IMR-90 (cell line): ENCODE measurements at regions not wholly inside any gene's neighbourhood (a gene's known extent, or its start where the extent isn't known, plus 50 kb on each side); places are given as distances from the start of the nearest gene placed in this dataset.

Experiments used
- ATAC-seq: fragments of 200-7000 bp; cut with Tn5 transposase; 2 replicates; pipeline ENCODE4 v1.9.1; 2020; ENCODE audit warnings: low read depth, mild to moderate bottlenecking, moderate library complexity
- BruUV-seq: library from RNA; stranded (reverse); fragments of 400-500 nt; replicated peaks from 2 replicates; lab custom pipeline; 2021; lab: Mats Ljungman, UMichigan
- CTCF ChIA-PET: fragments of 300-600 bp; formaldehyde crosslinking; extraction: SDS; loops from one replicate; lab custom pipeline; 2021; ENCODE audit warnings: antibody characterized with exemption; lab: Yijun Ruan, JAX
- POLR2A ChIA-PET: fragments of 300-600 bp; sonication (Branson Sonifier 250); formaldehyde crosslinking; loops from one replicate; lab custom pipeline; 2022; ENCODE audit warnings: antibody characterized with exemption; ENCODE audit not compliant: unreplicated experiment; lab: Charles Lee
- DNase-seq: peaks from one replicate; pipeline ENCODE4 v3.0.0; 2013
- H2AFZ ChIP-seq: replicated peaks from 2 replicates; pipeline ENCODE3; 2013; ENCODE audit warnings: low read length, mild to moderate bottlenecking; ENCODE audit not compliant: poor library complexity
- H2AK5ac ChIP-seq: 2 replicates; pipeline ENCODE4 v1.6.1; 2013; ENCODE audit warnings: low read depth, low read length, inconsistent platforms
- H2AK9ac ChIP-seq: replicated peaks from 2 replicates; pipeline ENCODE3; 2013; ENCODE audit warnings: mild to moderate bottlenecking, low read depth, low read length, moderate library complexity; ENCODE audit not compliant: poor library complexity
- H2BK120ac ChIP-seq: 2 replicates; pipeline ENCODE4 v1.6.1; 2013; ENCODE audit warnings: low read depth, low read length, inconsistent platforms
- H2BK15ac ChIP-seq: 3 replicates; pipeline ENCODE4 v1.6.1; 2013; ENCODE audit warnings: low read depth, low read length, inconsistent platforms
- H2BK20ac ChIP-seq: 2 replicates; pipeline ENCODE4 v1.6.1; 2013; ENCODE audit warnings: low read depth, mild to moderate bottlenecking, inconsistent platforms, low read length, moderate library complexity
- H2BK5ac ChIP-seq: 2 replicates; pipeline ENCODE4 v1.6.1; 2013; ENCODE audit warnings: mild to moderate bottlenecking, low read depth, low read length, inconsistent platforms; ENCODE audit not compliant: poor library complexity, severe bottlenecking
- H3K14ac ChIP-seq: replicated peaks from 2 replicates; pipeline ENCODE4 v1.6.1; 2013; ENCODE audit warnings: low read depth, low read length, inconsistent platforms
- H3K18ac ChIP-seq: 2 replicates; pipeline ENCODE4 v1.6.1; 2013; ENCODE audit warnings: low read depth, low read length, control low read depth
- H3K23ac ChIP-seq: 2 replicates; pipeline ENCODE4 v1.6.1; 2013; ENCODE audit warnings: low read depth, low read length, inconsistent platforms
- H3K27ac ChIP-seq: 2 replicates; pipeline ENCODE4 v1.5.1; 2013; ENCODE audit warnings: mild to moderate bottlenecking, control low read depth, low read length; ENCODE audit not compliant: insufficient read depth
- H3K27me3 ChIP-seq: 2 replicates; pipeline ENCODE4 v1.6.1; 2013; ENCODE audit warnings: low read length; ENCODE audit not compliant: control insufficient read depth, insufficient read depth
- H3K36me3 ChIP-seq: 2 replicates; pipeline ENCODE4 v1.6.1; 2013; ENCODE audit warnings: low read length, mixed read lengths; ENCODE audit not compliant: control insufficient read depth, insufficient read depth
- H3K4ac ChIP-seq: 2 replicates; pipeline ENCODE4 v1.6.1; 2013; ENCODE audit warnings: low read depth, low read length, inconsistent platforms
- H3K4me1 ChIP-seq: 2 replicates; pipeline ENCODE4 v1.6.1; 2013; ENCODE audit warnings: low read length, mixed read lengths; ENCODE audit not compliant: control insufficient read depth, insufficient read depth
- H3K4me2 ChIP-seq: 2 replicates; pipeline ENCODE4 v1.6.1; 2013; ENCODE audit warnings: low read depth, mild to moderate bottlenecking, control low read depth, low read length, moderate library complexity
- H3K4me3 ChIP-seq: 2 replicates; pipeline ENCODE4 v1.5.1; 2013; ENCODE audit warnings: low read depth, mild to moderate bottlenecking, control low read depth, low read length, moderate library complexity; ENCODE audit not compliant: insufficient read depth
- H3K56ac ChIP-seq: 2 replicates; pipeline ENCODE4 v1.6.1; 2013; ENCODE audit warnings: low read length, inconsistent platforms; ENCODE audit not compliant: insufficient read depth; ENCODE audit errors: extremely low read depth
- H3K79me1 ChIP-seq, 2 experiments: 2 replicates each; pipeline ENCODE4 v1.6.1; 2013; ENCODE audit warnings: low read length in 2 of 2, inconsistent platforms in 1 of 2, low read depth in 1 of 2
- H3K9ac ChIP-seq: 2 replicates; pipeline ENCODE4 v1.6.1; 2013; ENCODE audit warnings: low read depth, low read length, control low read depth
- H3K9me1 ChIP-seq: 2 replicates; pipeline ENCODE4 v1.6.1; 2013; ENCODE audit warnings: low read length, inconsistent platforms; ENCODE audit not compliant: insufficient read depth
- H3K9me3 ChIP-seq: 2 replicates; pipeline ENCODE4 v1.6.1; 2013; ENCODE audit warnings: low read length; ENCODE audit not compliant: control insufficient read depth, insufficient read depth
- H4K20me1 ChIP-seq: 2 replicates; pipeline ENCODE4 v1.6.1; 2013; ENCODE audit warnings: low read length, inconsistent platforms; ENCODE audit not compliant: insufficient read depth
- H4K5ac ChIP-seq: 2 replicates; pipeline ENCODE4 v1.6.1; 2013; ENCODE audit warnings: mild to moderate bottlenecking, low read depth, low read length, control low read depth
- H4K8ac ChIP-seq, 2 experiments: 2 replicates each; pipeline ENCODE4 v1.6.1; 2013; ENCODE audit warnings: low read depth in 2 of 2, low read length in 2 of 2, control low read depth in 1 of 2, inconsistent platforms in 1 of 2
- H4K91ac ChIP-seq: 2 replicates; pipeline ENCODE4 v1.6.1; 2013; ENCODE audit warnings: low read depth, low read length, inconsistent platforms; ENCODE audit not compliant: insufficient read depth
- CEBPB ChIP-seq: IDR thresholded peaks from 2 replicates; pipeline ENCODE4 v1.6.1; 2012; ENCODE audit warnings: low read depth, low read length, improper control_type of control experiment
- FOS ChIP-seq: fragments of 150-350 bp; IDR thresholded peaks from 2 replicates; pipeline ENCODE4 v1.6.1; 2016; ENCODE audit warnings: low read depth, low read length
- MAZ ChIP-seq: IDR thresholded peaks from 2 replicates; pipeline ENCODE4 v1.6.1; 2012; ENCODE audit warnings: low read depth, mild to moderate bottlenecking, low read length, improper control_type of control experiment, moderate library complexity, borderline replicate concordance
- RFX5 ChIP-seq: IDR thresholded peaks from 2 replicates; pipeline ENCODE4 v1.8.0; 2012; ENCODE audit warnings: low read depth, mild to moderate bottlenecking, low read length, moderate library complexity
- WGBS, 2 experiments: methylation state at CpG; one replicate each; pipeline versions ENCODE4 v1.1.5 to v1.1.7; 2013; ENCODE audit warnings: missing lambda C conversion rate in 2 of 2; ENCODE audit not compliant: insufficient read length in 1 of 2; ENCODE audit errors: extremely low coverage in 2 of 2; 5-methylcytosine and 5-hydroxymethylcytosine counted together
- dilution Hi-C: fragments of 300-500 bp; cut with HindIII; formaldehyde crosslinking; loops from one replicate; pipeline ENCODE4 v1.14.3; 2018; ENCODE audit warnings: low sequenced_read_pairs; ENCODE audit not compliant: unreplicated experiment
- in situ Hi-C: fragments of 300-500 bp; cut with MboI; formaldehyde crosslinking; loops from 3 replicates; pipeline ENCODE4 v1.14.3; 2019; ENCODE audit warnings: low sequenced_read_pairs, inconsistent platforms, mixed read lengths
- intact Hi-C: fragments of 100-400 bp; cut with micrococcal nuclease; formaldehyde crosslinking; loops from 2 replicates; pipeline ENCODE4 v1.10.0; 2022

DNA sequence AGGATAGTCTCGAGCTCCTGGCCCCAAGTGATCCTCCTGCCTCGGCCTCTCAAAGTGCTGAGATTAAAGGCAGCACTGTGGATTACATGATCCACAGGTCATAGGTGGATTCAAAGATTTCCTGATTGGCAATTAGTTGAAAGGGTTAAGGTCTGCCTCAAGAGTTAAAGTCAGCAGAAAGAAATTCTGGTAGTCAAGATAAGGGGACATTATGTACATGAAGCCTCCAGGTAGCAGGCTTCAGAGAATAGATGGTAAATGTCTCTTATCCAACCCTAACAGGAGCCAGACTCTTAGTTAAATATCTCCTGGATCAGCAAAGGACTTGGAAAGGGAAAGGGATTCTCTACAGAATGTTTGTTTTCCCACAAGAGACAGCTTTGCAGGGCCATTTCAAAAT lies 93.7 kb downstream of the SKIDA1 start:
- H3K36me3 ChIP-seq = no peaks in the 10 kb centered on the region
- intact Hi-C loops = no loop called here
- peaks cover 5% of the 10 kb centered on the region for H3K9me3 ChIP-seq
- no TSS peak for BruUV-seq
- no peak overlapping the region for H2AK5ac ChIP-seq
- ChIA-PET POLR2A (no interaction called here), CTCF (no interaction called here)
- H3K9me1 ChIP-seq = no peaks in the 10 kb centered on the region
- no peak overlapping the region for H3K56ac ChIP-seq
- H2AK9ac ChIP-seq = no peak overlapping the region
- 65% methylated on average over 2 of the region's 2 CpGs; no CpG with 5 or more reads in 1 of the 2 experiments for WGBS, 2 experiments
- H3K9ac ChIP-seq = no peak overlapping the region
- H3K4me3 ChIP-seq = no peak overlapping the region
- no peaks in the 10 kb centered on the region for H4K20me1 ChIP-seq
- no peak overlapping the region for H2BK20ac ChIP-seq
- in situ Hi-C loops = no loop called here
- H2BK120ac ChIP-seq = no peak overlapping the region
- H3K79me1 ChIP-seq = no peaks in the 10 kb centered on the region
- H3K4me2 ChIP-seq = no peak overlapping the region
- no peak overlapping the region for H4K91ac ChIP-seq
- DNase-seq = no peak
- H2BK15ac ChIP-seq = no peak overlapping the region
- H3K4me1 ChIP-seq = no peaks in the 10 kb centered on the region
- H3K23ac ChIP-seq = no peak overlapping the region
- ATAC-seq = no peak
- no peak overlapping the region for H2AFZ ChIP-seq
- H3K27me3 ChIP-seq = no peaks in the 10 kb centered on the region
- no peak overlapping the region for H3K4ac ChIP-seq
- no peak overlapping the region for H3K14ac ChIP-seq
- H4K8ac ChIP-seq = no peak overlapping the region
- H3K18ac ChIP-seq = no peak overlapping the region
- no peak overlapping the region for H3K27ac ChIP-seq
- no peak overlapping the region for H2BK5ac ChIP-seq
- dilution Hi-C loops = no loop called here
- TF ChIP-seq MAZ (no peak), CEBPB (no peak), RFX5 (no peak), FOS (no peak)
- no peak overlapping the region for H4K5ac ChIP-seq
